BJ (cell line): ENCODE measurements at regions not wholly inside any gene's neighbourhood (a gene's known extent, or its start where the extent isn't known, plus 50 kb on each side); places are given as distances from the start of the nearest gene placed in this dataset.

ENCODE experiments used
- CTCF ChIA-PET: fragments of 350-600 bp; formaldehyde crosslinking; extraction: SDS; loops from one replicate; lab custom pipeline; 2021; ENCODE audit warnings: antibody characterized with exemption, inconsistent platforms; lab: Yijun Ruan, JAX
- POLR2A ChIA-PET: fragments of 300-600 bp; sonication (Branson Sonifier 250); formaldehyde crosslinking; extraction: SDS; loops from one replicate; lab custom pipeline; 2021; ENCODE audit warnings: antibody characterized with exemption; lab: Charles Lee
- DNase-seq: peaks from one replicate; pipeline ENCODE4 v3.0.0-alpha.2; 2011; ENCODE audit warnings: low read depth
- H3K27me3 ChIP-seq: 2 replicates; pipeline ENCODE4 v1.6.0; 2011; ENCODE audit warnings: low read length; ENCODE audit not compliant: control insufficient read depth, insufficient read depth
- H3K36me3 ChIP-seq: 2 replicates; pipeline ENCODE4 v1.5.1; 2011; ENCODE audit warnings: low read length; ENCODE audit not compliant: control insufficient read depth, insufficient read depth
- H3K4me3 ChIP-seq: 2 replicates; pipeline ENCODE4 v1.5.1; 2011; ENCODE audit warnings: low read depth, mild to moderate bottlenecking, control low read depth, low read length
- TF ChIP-seq, protein P1 (sequence below): IDR thresholded peaks from 2 replicates; pipeline ENCODE4 v1.5.1; 2011; ENCODE audit warnings: low read depth, mild to moderate bottlenecking, control low read depth, inconsistent platforms, low read length, moderate library complexity; ENCODE audit not compliant: insufficient read depth

DNA sequence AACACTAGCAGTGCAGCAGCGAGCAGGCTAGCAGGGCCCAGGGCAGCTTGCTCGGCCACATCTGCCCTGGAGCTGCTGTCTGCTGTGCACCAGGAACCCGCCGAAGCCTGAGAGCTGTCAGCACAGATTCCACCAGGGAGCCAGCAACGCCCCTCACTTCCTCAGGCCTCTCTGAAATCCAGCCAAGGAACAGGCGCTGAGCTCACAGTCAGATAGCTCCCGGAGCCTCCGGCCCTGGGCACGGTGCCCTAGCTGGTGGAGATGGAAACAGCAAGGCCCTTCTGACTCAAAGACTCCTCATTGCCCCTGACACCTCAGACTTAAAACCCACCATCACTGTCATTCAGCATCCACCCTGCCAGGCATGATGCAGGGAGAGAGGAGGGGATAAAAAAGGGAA is 839.4 kb downstream of the MAFB start:
- POLR2A ChIA-PET = interaction anchor here (0.6 to 1.1 kb wide), 2 partner anchors 28 to 1209 kb away, joined by 3 read pairs; no protein-coding TSS in a partner anchor

DNA sequence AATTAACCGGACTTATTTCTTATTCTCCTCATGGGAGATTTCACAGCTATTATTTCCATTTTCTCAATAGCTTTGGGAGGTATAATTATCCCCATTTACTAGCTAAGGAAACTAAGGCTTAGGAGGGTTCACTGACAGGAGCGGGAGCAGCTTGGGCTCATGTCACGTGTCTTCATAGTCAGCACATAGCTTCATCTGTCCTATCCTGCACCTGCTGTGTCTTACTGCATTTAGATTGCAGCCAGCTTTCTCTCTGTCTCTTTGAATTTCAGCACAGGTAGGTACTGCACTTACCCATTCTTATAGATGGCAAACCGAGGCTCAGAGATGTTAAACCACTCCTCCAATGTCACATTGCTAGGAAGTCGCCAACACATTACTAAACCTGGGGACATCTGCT is 839.9 kb downstream of the MAFB start:
- Histone ChIP-seq H3K27me3 (no peaks in the 10 kb centered on the region; the same call in 1 of the 2 replicates), H3K36me3 (no peaks in the 10 kb centered on the region), H3K4me3 (no peak overlapping the region)
- TF ChIP-seq, protein P1, sequence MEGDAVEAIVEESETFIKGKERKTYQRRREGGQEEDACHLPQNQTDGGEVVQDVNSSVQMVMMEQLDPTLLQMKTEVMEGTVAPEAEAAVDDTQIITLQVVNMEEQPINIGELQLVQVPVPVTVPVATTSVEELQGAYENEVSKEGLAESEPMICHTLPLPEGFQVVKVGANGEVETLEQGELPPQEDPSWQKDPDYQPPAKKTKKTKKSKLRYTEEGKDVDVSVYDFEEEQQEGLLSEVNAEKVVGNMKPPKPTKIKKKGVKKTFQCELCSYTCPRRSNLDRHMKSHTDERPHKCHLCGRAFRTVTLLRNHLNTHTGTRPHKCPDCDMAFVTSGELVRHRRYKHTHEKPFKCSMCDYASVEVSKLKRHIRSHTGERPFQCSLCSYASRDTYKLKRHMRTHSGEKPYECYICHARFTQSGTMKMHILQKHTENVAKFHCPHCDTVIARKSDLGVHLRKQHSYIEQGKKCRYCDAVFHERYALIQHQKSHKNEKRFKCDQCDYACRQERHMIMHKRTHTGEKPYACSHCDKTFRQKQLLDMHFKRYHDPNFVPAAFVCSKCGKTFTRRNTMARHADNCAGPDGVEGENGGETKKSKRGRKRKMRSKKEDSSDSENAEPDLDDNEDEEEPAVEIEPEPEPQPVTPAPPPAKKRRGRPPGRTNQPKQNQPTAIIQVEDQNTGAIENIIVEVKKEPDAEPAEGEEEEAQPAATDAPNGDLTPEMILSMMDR = no peak
- POLR2A ChIA-PET = interaction anchor here (0.6 to 1.1 kb wide), 2 partner anchors 28 to 1209 kb away, joined by 3 read pairs; no protein-coding TSS in a partner anchor
- CTCF ChIA-PET = interaction anchor here (0.8 to 6.0 kb wide), 4 partner anchors 10 to 70 kb away, joined by 3 to 36 read pairs (median 8); no protein-coding TSS in a partner anchor
- DNase-seq = no peak

More for the DNA sequence above, 839.4 kb downstream of the MAFB start:
- TF ChIP-seq, protein P1 = no peak
- H3K4me3 ChIP-seq = no peak overlapping the region
- CTCF ChIA-PET = interaction anchor here (0.8 to 6.0 kb wide), 4 partner anchors 11 to 70 kb away, joined by 3 to 36 read pairs (median 8); no protein-coding TSS in a partner anchor
- peak; percentile 78 for DNase-seq
- no peaks in the 10 kb centered on the region for H3K36me3 ChIP-seq
- no peaks in the 10 kb centered on the region; the same call in 1 of the 2 replicates for H3K27me3 ChIP-seq

DNA sequence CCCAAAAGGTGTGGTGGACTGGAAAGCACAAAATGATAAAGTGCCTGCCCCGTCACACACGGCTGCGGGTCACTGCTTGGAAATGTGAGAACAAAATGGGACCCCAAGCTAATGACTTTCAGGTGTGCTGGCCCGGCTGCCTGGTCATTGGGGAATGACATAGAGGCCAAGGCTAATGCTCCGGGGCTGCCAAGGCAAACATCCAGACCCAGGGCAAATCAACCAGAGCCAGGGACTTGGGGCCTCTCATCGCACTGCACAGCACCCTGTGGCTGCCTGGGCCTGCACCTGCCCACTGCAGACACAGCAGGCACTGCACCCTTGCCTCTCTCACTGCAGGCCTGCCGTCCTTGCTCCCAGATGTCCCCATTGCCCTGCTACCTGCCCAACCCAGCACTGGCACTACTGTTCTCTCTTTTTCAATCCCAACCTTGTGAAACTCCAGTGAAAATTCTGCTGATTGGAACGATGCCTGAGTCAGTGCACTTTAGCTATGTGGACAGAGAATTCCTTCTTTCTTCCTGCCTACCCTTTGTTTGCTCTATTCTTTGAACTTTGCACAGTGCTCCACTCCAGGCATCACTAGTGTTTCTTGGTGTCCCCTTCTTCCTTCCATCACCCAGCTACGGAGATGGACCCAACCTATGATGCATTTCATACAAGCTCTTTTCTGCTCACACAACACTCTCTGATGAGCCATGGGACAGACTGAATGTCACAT is 849.5 kb downstream of the MAFB start:
- DNase-seq = no peak
- Histone ChIP-seq H3K4me3 (no peak overlapping the region), H3K36me3 (no peaks in the 10 kb centered on the region), H3K27me3 (no peaks in the 10 kb centered on the region)
- TF ChIP-seq, protein P1 = no peak
- ChIA-PET POLR2A (no interaction called here), CTCF (interaction anchor here (0.6 to 1.6 kb wide), 4 partner anchors 10 to 55 kb away, joined by 3 to 6 read pairs (median 4); no protein-coding TSS in a partner anchor)

DNA sequence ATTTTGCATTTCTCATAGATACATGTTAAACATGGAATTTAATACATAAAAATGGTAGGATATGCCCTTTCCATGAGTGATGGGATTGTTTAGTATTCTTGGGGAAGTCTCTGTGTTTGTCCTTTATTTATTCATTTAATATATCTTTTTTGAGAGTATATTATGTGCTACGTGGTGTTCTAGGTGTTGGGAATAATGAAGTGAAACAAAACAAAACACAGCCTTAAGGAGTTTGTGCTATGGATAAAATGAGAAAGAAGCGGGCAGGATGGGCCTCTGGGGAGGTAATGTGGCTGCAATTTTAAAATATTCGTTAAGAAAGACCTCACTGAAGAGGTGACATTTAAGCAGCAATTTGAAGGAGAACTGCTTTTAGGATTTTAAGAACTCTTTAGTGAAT is 851.5 kb downstream of the MAFB start:
- CTCF ChIA-PET = interaction anchor here (1.5 kb wide), 1 partner anchor 8 kb away, joined by 6 read pairs; no protein-coding TSS in a partner anchor
- TF ChIP-seq, protein P1 = no peak

DNA sequence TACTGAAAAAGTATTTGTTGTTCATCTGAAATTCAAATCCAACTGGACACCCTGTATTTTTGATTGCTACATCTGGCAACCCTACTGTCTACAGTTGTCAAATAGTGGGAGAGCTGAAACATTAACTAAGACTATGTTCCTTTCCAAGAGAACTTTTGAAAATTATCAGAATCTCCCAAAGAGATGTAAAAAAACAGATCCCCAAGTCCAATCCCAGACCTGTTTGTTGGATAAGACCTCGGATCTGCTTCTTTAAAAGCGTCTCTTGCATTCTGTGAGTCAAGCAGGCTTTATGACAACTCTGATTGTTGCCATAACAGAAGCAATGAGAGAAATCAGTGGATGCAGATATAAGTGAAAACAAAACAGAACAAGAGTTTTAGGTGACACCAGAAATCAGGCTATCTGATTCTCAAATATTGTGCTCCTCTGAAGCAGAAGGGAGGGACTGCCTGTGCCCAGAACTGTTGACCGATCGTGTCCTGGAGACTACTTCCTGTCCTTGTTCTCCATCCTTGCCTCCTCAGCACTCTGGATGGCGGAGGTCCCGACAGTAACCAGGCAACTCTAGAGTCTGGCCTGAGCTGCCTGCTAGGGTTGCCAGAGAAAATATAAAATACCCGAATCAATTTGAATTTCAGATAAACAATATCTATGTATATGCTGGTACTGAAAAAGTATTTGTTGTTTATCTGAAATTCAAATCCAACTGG is 853.8 kb downstream of the MAFB start:
- H3K27me3 ChIP-seq = no peaks in the 10 kb centered on the region
- no peak for DNase-seq
- H3K4me3 ChIP-seq = no peak overlapping the region
- CTCF ChIA-PET = interaction anchor here (0.7 kb wide), 1 partner anchor 38 kb away, joined by 3 read pairs; no protein-coding TSS in a partner anchor
- TF ChIP-seq, protein P1 = no peak
- H3K36me3 ChIP-seq = no peaks in the 10 kb centered on the region
- POLR2A ChIA-PET = no interaction called here

More for the DNA sequence above, 851.5 kb downstream of the MAFB start:
- H3K27me3 ChIP-seq = no peaks in the 10 kb centered on the region
- no peak for DNase-seq
- H3K36me3 ChIP-seq = no peaks in the 10 kb centered on the region
- H3K4me3 ChIP-seq = no peak overlapping the region
- POLR2A ChIA-PET = no interaction called here
